Loucy (cell line): ENCODE measurements at regions not wholly inside any gene's neighbourhood (a gene's known extent, or its start where the extent isn't known, plus 50 kb on each side); places are given as distances from the start of the nearest gene placed in this dataset.

Source experiments
- H2AFZ ChIP-seq: fragments of 200-600 bp; sonication (generic); 2 replicates; pipeline ENCODE4 v1.6.0; 2016; ENCODE audit warnings: antibody characterized with exemption, mild to moderate bottlenecking, low read length, moderate library complexity
- H3F3A ChIP-seq: fragments of 200-600 bp; 2 replicates; pipeline ENCODE4 v1.6.0; 2016; ENCODE audit warnings: antibody characterized with exemption, low read depth, mild to moderate bottlenecking
- H3K27me3 ChIP-seq: fragments of 200-600 bp; sonication (generic); 2 replicates; pipeline ENCODE4 v1.6.1; 2014; ENCODE audit warnings: low read length, mild to moderate bottlenecking; ENCODE audit not compliant: insufficient read depth, poor library complexity, severe bottlenecking
- H3K36me3 ChIP-seq: fragments of 200-600 bp; sonication (generic); 2 replicates; pipeline ENCODE4 v1.6.1; 2016; ENCODE audit warnings: low read length; ENCODE audit not compliant: insufficient read depth
- H3K4me1 ChIP-seq: fragments of 200-600 bp; sonication (generic); 2 replicates; pipeline ENCODE4 v1.5.1; 2014; ENCODE audit warnings: low read length, mild to moderate bottlenecking; ENCODE audit not compliant: insufficient read depth, poor library complexity, severe bottlenecking
- H3K4me2 ChIP-seq: fragments of 200-600 bp; sonication (generic); 2 replicates; pipeline ENCODE4 v1.6.0; 2014; ENCODE audit warnings: antibody characterized with exemption, low read length, low read depth, mild to moderate bottlenecking; ENCODE audit not compliant: poor library complexity, severe bottlenecking
- H3K4me3 ChIP-seq: fragments of 200-600 bp; sonication (generic); 2 replicates; pipeline ENCODE4 v1.5.1; 2014; ENCODE audit warnings: low read length, mild to moderate bottlenecking, mixed read lengths; ENCODE audit not compliant: poor library complexity, severe bottlenecking
- H3K79me2 ChIP-seq: fragments of 200-600 bp; sonication (generic); 2 replicates; pipeline ENCODE4 v1.6.1; 2014; ENCODE audit warnings: low read length; ENCODE audit not compliant: insufficient read depth
- H3K9ac ChIP-seq: fragments of 200-600 bp; sonication (generic); 2 replicates; pipeline ENCODE4 v1.6.0; 2014; ENCODE audit warnings: mild to moderate bottlenecking, low read depth, low read length, moderate library complexity; ENCODE audit not compliant: poor library complexity, severe bottlenecking
- H3K9me2 ChIP-seq: fragments of 200-600 bp; sonication (generic); replicated peaks from 2 replicates; pipeline ENCODE4 v1.6.1; 2016; ENCODE audit warnings: low read depth, low read length, mixed read lengths
- H3K9me3 ChIP-seq: fragments of 200-600 bp; sonication (generic); 2 replicates; pipeline ENCODE4 v1.6.1; 2014; ENCODE audit warnings: mild to moderate bottlenecking, antibody characterized with exemption, low read length, low read depth; ENCODE audit not compliant: insufficient read depth
- H4K20me1 ChIP-seq: fragments of 200-600 bp; sonication (generic); 2 replicates; pipeline ENCODE4 v1.6.0; 2014; ENCODE audit warnings: antibody characterized with exemption, low read length, mild to moderate bottlenecking; ENCODE audit not compliant: insufficient read depth, poor library complexity, severe bottlenecking
- CTCF ChIP-seq: fragments of 200-600 bp; sonication (generic); conservative IDR thresholded peaks from 2 replicates; pipeline ENCODE4 v1.5.1; 2014; ENCODE audit warnings: mild to moderate bottlenecking, antibody characterized with exemption, low read length
- EZH2phosphoT487 ChIP-seq: fragments of 200-600 bp; IDR thresholded peaks from 2 replicates; pipeline ENCODE4 v1.6.1; 2018; ENCODE audit warnings: antibody characterized with exemption, mild to moderate bottlenecking, moderate library complexity, borderline replicate concordance

DNA sequence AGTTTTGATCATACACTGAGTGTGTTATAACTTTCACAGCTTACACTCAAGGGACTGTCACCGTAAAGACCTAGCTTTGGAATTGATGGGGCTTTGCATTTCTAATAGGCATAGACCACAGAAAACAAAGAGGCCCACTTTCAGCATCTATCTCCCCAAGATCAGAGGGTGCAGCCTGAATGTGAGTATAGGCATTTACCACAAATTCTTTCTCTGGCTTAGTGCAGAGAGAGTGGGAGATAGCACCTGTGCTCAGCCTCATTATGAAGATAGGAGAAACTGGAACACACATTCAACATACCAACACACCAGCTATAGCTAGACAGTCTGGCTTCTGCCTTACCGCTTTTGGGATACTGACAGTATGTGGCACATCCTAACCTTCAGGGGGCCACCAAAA lies 783.4 kb upstream of the GRAMD2B start:
- Histone ChIP-seq H3K9me2 (no peaks in the 10 kb centered on the region), H3F3A (no peaks in the 10 kb centered on the region), H4K20me1 (no peaks in the 10 kb centered on the region), H3K4me2 (no peak overlapping the region), H3K27me3 (no peaks in the 10 kb centered on the region), H3K9me3 (no peaks in the 10 kb centered on the region), H3K9ac (no peak overlapping the region), H3K4me1 (no peaks in the 10 kb centered on the region), H3K79me2 (no peaks in the 10 kb centered on the region), H2AFZ (no peak overlapping the region), H3K4me3 (no peak overlapping the region), H3K36me3 (no peaks in the 10 kb centered on the region)
- TF ChIP-seq CTCF (no peak), EZH2phosphoT487 (no peak)

DNA sequence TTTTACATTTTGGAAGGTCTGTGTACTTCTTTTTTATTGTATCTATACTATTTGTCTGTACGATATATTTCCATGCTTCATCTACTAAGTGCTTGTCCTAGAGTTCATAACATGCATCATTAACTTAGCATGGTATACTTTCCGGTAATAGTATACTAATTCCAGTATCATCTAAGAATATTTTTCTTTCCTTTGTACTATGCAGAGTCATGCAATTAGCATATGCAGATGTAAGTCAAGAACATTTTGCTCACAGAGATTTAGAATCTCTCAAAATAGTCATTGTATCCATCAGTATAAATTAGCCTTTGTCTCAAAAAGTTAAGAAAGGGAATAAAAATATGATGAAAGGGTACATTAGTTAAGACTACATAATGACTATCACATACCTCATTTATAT lies 770.4 kb upstream of the GRAMD2B start:
- Histone ChIP-seq H3K9me3 (no peaks in the 10 kb centered on the region), H3K9ac (no peak overlapping the region), H3F3A (no peaks in the 10 kb centered on the region), H3K4me2 (no peak overlapping the region), H3K4me1 (no peaks in the 10 kb centered on the region), H3K4me3 (no peak overlapping the region), H2AFZ (no peak overlapping the region), H4K20me1 (no peaks in the 10 kb centered on the region), H3K27me3 (no peaks in the 10 kb centered on the region), H3K79me2 (no peaks in the 10 kb centered on the region), H3K36me3 (no peaks in the 10 kb centered on the region), H3K9me2 (no peaks in the 10 kb centered on the region)
- TF ChIP-seq CTCF (no peak), EZH2phosphoT487 (no peak)

DNA sequence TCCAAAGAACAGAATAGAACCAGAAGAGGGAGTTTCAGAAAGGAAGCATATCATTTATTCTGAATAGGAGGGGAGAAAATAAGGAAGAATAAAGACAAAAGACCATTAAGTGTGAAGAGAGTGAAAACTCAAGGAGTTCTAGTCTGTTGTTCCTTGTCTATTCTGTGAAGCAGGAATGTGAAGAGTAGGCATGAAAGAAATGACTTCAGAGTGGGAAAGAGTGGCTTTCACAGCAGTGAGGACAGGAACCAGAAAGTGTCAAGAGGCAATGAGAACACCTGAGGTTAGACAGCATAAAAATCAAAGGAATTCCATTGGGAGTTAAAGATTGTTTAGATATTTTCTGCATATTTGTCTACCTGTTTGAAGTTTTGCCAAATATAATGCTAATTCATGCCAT lies 768.8 kb upstream of the GRAMD2B start:
- H3K9me2 ChIP-seq = no peaks in the 10 kb centered on the region
- no peaks in the 10 kb centered on the region for H3F3A ChIP-seq
- no peaks in the 10 kb centered on the region for H3K36me3 ChIP-seq
- no peak overlapping the region for H2AFZ ChIP-seq
- TF ChIP-seq EZH2phosphoT487 = no peak
- TF ChIP-seq CTCF = no peak
- H3K4me1 ChIP-seq = no peaks in the 10 kb centered on the region
- H3K4me2 ChIP-seq = no peak overlapping the region
- H3K9me3 ChIP-seq = no peaks in the 10 kb centered on the region
- no peaks in the 10 kb centered on the region for H3K79me2 ChIP-seq
- H3K27me3 ChIP-seq = no peaks in the 10 kb centered on the region
- no peaks in the 10 kb centered on the region for H4K20me1 ChIP-seq
- no peak overlapping the region for H3K4me3 ChIP-seq
- H3K9ac ChIP-seq = no peak overlapping the region
